Germinal center (tissue), 1 donor: ENCODE measurements at regions not wholly inside any gene's neighbourhood (a gene's known extent, or its start where the extent isn't known, plus 50 kb on each side); places are given as distances from the start of the nearest gene placed in this dataset.

Source experiments
- DNase-seq: peaks from one replicate; pipeline ENCODE4 v3.0.0; 2012; ENCODE audit warnings: mixed read lengths, low spot score

GRCh38 chr14:101503431-101504095 lies 57.7 kb upstream of the DIO3 start:
- no peak for DNase-seq

GRCh38 chr14:101504096-101504948 lies 57.0 kb upstream of the DIO3 start:
- no peak for DNase-seq

GRCh38 chr14:101505236-101505970 lies 55.9 kb upstream of the DIO3 start:
- no peak for DNase-seq

GRCh38 chr14:101506211-101506925 lies 54.9 kb upstream of the DIO3 start:
- no peak for DNase-seq

GRCh38 chr14:101506926-101507835 lies 54.1 kb upstream of the DIO3 start:
- no peak for DNase-seq

- no peak for DNase-seq
These were observed 53.5 kb upstream of the DIO3 start for GRCh38 chr14:101507836-101508150.

- DNase-seq: no peak
These were observed 52.9 kb upstream of the DIO3 start for GRCh38 chr14:101508196-101508947.

- DNase-seq: no peak
These were observed 52.2 kb upstream of the DIO3 start for GRCh38 chr14:101508948-101509729.

GRCh38 chr14:101509730-101510371 lies 51.4 kb upstream of the DIO3 start:
- no peak for DNase-seq

- no peak for DNase-seq
These were observed 50.1 kb upstream of the DIO3 start for GRCh38 chr14:101511199-101511598.
